PC-9 (cell line): ENCODE measurements at regions not wholly inside any gene's neighbourhood (a gene's known extent, or its start where the extent isn't known, plus 50 kb on each side); places are given as distances from the start of the nearest gene placed in this dataset.

Source experiments
- CTCF ChIP-seq: fragments of 200-600 bp; sonication (generic); conservative IDR thresholded peaks from 2 replicates; pipeline ENCODE4 v1.6.1; 2017; ENCODE audit warnings: mixed run types, antibody characterized with exemption, mild to moderate bottlenecking, moderate library complexity
- EZH2 ChIP-seq: fragments of 200-600 bp; sonication (generic); IDR thresholded peaks from 2 replicates; pipeline ENCODE4 v1.8.0; 2017; ENCODE audit warnings: antibody characterized with exemption, low read depth

DNA sequence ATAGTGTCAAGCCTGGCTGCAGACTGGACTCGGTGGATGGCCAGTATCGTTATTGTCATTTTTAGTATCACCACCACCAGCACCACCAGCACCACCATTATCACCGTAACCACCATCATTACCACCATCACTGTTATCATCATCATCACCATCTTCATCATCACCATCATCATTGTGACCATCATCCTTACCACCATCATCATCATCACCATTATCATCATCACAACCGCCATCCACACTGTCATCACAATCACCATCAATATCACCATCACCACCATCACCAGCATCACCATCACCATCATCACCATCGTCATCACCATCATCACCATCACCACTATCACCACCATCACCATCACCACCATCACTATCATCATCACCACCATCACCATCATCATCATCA is 65.6 kb downstream of the FOXL3 start:
- no peak for TF ChIP-seq CTCF
- TF ChIP-seq EZH2: no peak
